GM10266 (cell line): ENCODE measurements at regions not wholly inside any gene's neighbourhood (a gene's known extent, or its start where the extent isn't known, plus 50 kb on each side); places are given as distances from the start of the nearest gene placed in this dataset.

Experiments
- DNase-seq: peaks from one replicate; pipeline ENCODE4 v3.0.0; 2012; ENCODE audit errors: extremely low spot score
- CTCF ChIP-seq: IDR thresholded peaks from 2 replicates; pipeline ENCODE4 v1.5.1; 2012; ENCODE audit warnings: mild to moderate bottlenecking, low read depth; ENCODE audit not compliant: control insufficient read depth, insufficient read depth; ENCODE audit errors: missing control alignments

- TF ChIP-seq CTCF, result no peak
- DNase-seq, result no peak
These were observed 50.4 kb upstream of the CYSLTR2 start for GRCh38 chr13:48603375-48603774.
